Stimulated activated naive B cell treated with anti-CD40 and anti-IgM and Interleukin-4, amounts not matched to agents 10 μg/mL and 1 μg/mL and 100 μg/mL, for 72 hours (primary cell): ENCODE measurements at regions not wholly inside any gene's neighbourhood (a gene's known extent, or its start where the extent isn't known, plus 50 kb on each side); places are given as distances from the start of the nearest gene placed in this dataset.
"Not testable (repeated sequence)": the region's sequence is repeated elsewhere in the genome, so short reads cannot be mapped to it uniquely, and the experiment has no call there.

Experiments used
- ATAC-seq, 2 donors: fragments of 150-1000 bp; cut with Tn5 transposase; replicated peaks; 2 replicates each; pipeline ENCODE4 v1.10.0; 2021; ENCODE audit warnings: moderate library complexity in 1 of 2
- DNase-seq: peaks from one replicate; pipeline ENCODE4 v3.0.0; 2021
- H3K27ac Mint-ChIP-seq: one replicate; pipeline ENCODE4 v1.8.0; 2022; ENCODE audit warnings: mild to moderate bottlenecking, mixed read lengths
- H3K27me3 Mint-ChIP-seq, 2 donors: one replicate each; pipeline ENCODE4 v1.8.0; 2022; ENCODE audit warnings: mixed read lengths in 2 of 2
- H3K36me3 Mint-ChIP-seq, 2 donors: one replicate each; pipeline ENCODE4 v1.8.0; 2022; ENCODE audit warnings: mixed read lengths in 2 of 2, mild to moderate bottlenecking in 1 of 2
- H3K4me1 Mint-ChIP-seq, 2 donors: one replicate each; pipeline ENCODE4 v1.8.0; 2022; ENCODE audit warnings: mixed read lengths in 2 of 2, mild to moderate bottlenecking in 1 of 2
- H3K4me3 Mint-ChIP-seq, 2 donors: one replicate each; pipeline ENCODE4 v1.8.0; 2022; ENCODE audit warnings: mild to moderate bottlenecking in 2 of 2, mixed read lengths in 2 of 2, moderate library complexity in 1 of 2
- H3K9me3 Mint-ChIP-seq, 2 donors: one replicate each; pipeline ENCODE4 v1.8.0; 2022; ENCODE audit warnings: mixed read lengths in 2 of 2, mild to moderate bottlenecking in 1 of 2

GRCh38 chr5:90073026-90073570 is 336.5 kb downstream of the CETN3 start:
- not testable (repeated sequence) for H3K4me3 Mint-ChIP-seq, ATAC-seq, H3K36me3 Mint-ChIP-seq, H3K27ac Mint-ChIP-seq, H3K9me3 Mint-ChIP-seq, DNase-seq, H3K4me1 Mint-ChIP-seq
- H3K27me3 Mint-ChIP-seq: peaks cover 0 to 12% of the 10 kb centered on the region in 2 donors

- Mint-ChIP-seq H3K9me3 (peaks cover 6% of the 10 kb centered on the region in 2 donors), H3K27ac (no peak overlapping the region), H3K4me3 (no peak overlapping the region), H3K36me3 (peaks cover 0 to 6% of the 10 kb centered on the region in 2 donors), H3K4me1 (no peaks in the 10 kb centered on the region), H3K27me3 (peaks cover 0 to 12% of the 10 kb centered on the region in 2 donors)
- ATAC-seq: no peak
- DNase-seq: no peak
Measured at GRCh38 chr5:90071656-90072055, 337.9 kb downstream of the CETN3 start.

- no peaks in the 10 kb centered on the region for H3K4me1 Mint-ChIP-seq
- no peak for DNase-seq
- H3K36me3 Mint-ChIP-seq: peaks cover 2 to 9% of the 10 kb centered on the region in 2 donors
- H3K9me3 Mint-ChIP-seq: peaks cover 8 to 11% of the 10 kb centered on the region in 2 donors
- ATAC-seq: no peak
- no peak overlapping the region for H3K4me3 Mint-ChIP-seq
- peaks cover 0 to 12% of the 10 kb centered on the region in 2 donors for H3K27me3 Mint-ChIP-seq
- H3K27ac Mint-ChIP-seq: no peak overlapping the region
Measured at GRCh38 chr5:90071066-90071465, 338.5 kb downstream of the CETN3 start.

- Mint-ChIP-seq H3K4me3 (no peak overlapping the region), H3K27ac (no peak overlapping the region), H3K27me3 (no peaks in the 10 kb centered on the region), H3K9me3 (peaks cover 2 to 7% of the 10 kb centered on the region in 2 donors), H3K4me1 (no peaks in the 10 kb centered on the region), H3K36me3 (peaks cover 3 to 5% of the 10 kb centered on the region in 2 donors)
- DNase-seq: no peak
- ATAC-seq: no peak
Measured at GRCh38 chr5:90066920-90067319, 342.6 kb downstream of the CETN3 start.

- Mint-ChIP-seq H3K9me3 (peaks cover 0 to 3% of the 10 kb centered on the region in 2 donors), H3K27me3 (no peaks in the 10 kb centered on the region), H3K36me3 (no peaks in the 10 kb centered on the region), H3K27ac (no peak overlapping the region), H3K4me3 (no peak overlapping the region), H3K4me1 (no peaks in the 10 kb centered on the region)
- DNase-seq (no peak), ATAC-seq (no peak)
Measured at GRCh38 chr5:90056911-90057705, 352.4 kb downstream of the CETN3 start.

- H3K9me3 Mint-ChIP-seq: peaks cover 0 to 3% of the 10 kb centered on the region in 2 donors
- no peak overlapping the region for H3K27ac Mint-ChIP-seq
- DNase-seq: no peak
- ATAC-seq: no peak
- no peaks in the 10 kb centered on the region for H3K27me3 Mint-ChIP-seq
- H3K36me3 Mint-ChIP-seq: no peaks in the 10 kb centered on the region
- no peaks in the 10 kb centered on the region for H3K4me1 Mint-ChIP-seq
- no peak overlapping the region for H3K4me3 Mint-ChIP-seq
Measured at GRCh38 chr5:90055831-90056328, 353.7 kb downstream of the CETN3 start.

- Mint-ChIP-seq H3K4me3 (no peak overlapping the region), H3K27ac (no peak overlapping the region), H3K36me3 (no peaks in the 10 kb centered on the region), H3K4me1 (no peaks in the 10 kb centered on the region), H3K27me3 (no peaks in the 10 kb centered on the region), H3K9me3 (peaks cover 0 to 3% of the 10 kb centered on the region in 2 donors)
- ATAC-seq (no peak), DNase-seq (no peak)
Measured at GRCh38 chr5:90054612-90055011, 354.9 kb downstream of the CETN3 start.

GRCh38 chr5:90051756-90052155 is 357.8 kb downstream of the CETN3 start:
- DNase-seq: no peak
- H3K27me3 Mint-ChIP-seq: no peaks in the 10 kb centered on the region
- H3K36me3 Mint-ChIP-seq: peaks cover 0 to 3% of the 10 kb centered on the region in 2 donors
- no peaks in the 10 kb centered on the region for H3K4me1 Mint-ChIP-seq
- peaks cover 2 to 3% of the 10 kb centered on the region in 2 donors for H3K9me3 Mint-ChIP-seq
- no peak overlapping the region for H3K27ac Mint-ChIP-seq
- no peak for ATAC-seq
- no peak overlapping the region for H3K4me3 Mint-ChIP-seq

- Mint-ChIP-seq H3K4me3 (no peak overlapping the region), H3K4me1 (no peaks in the 10 kb centered on the region), H3K9me3 (peaks cover 4% of the 10 kb centered on the region in 2 donors), H3K36me3 (peaks cover 0 to 3% of the 10 kb centered on the region in 2 donors), H3K27ac (no peak overlapping the region), H3K27me3 (no peaks in the 10 kb centered on the region)
- no peak for ATAC-seq
- no peak for DNase-seq
Measured at GRCh38 chr5:90050103-90050502, 359.5 kb downstream of the CETN3 start.

- Mint-ChIP-seq H3K9me3 (peaks cover 7 to 12% of the 10 kb centered on the region in 2 donors), H3K4me3 (no peak overlapping the region), H3K36me3 (peaks cover 4 to 7% of the 10 kb centered on the region in 2 donors), H3K4me1 (no peaks in the 10 kb centered on the region), H3K27ac (no peak overlapping the region), H3K27me3 (peaks cover 5 to 8% of the 10 kb centered on the region in 2 donors)
- ATAC-seq (no peak), DNase-seq (no peak)
Measured at GRCh38 chr5:90047113-90047512, 362.4 kb downstream of the CETN3 start.

- not testable (repeated sequence) for H3K27me3 Mint-ChIP-seq, H3K4me3 Mint-ChIP-seq, DNase-seq, ATAC-seq, H3K36me3 Mint-ChIP-seq, H3K27ac Mint-ChIP-seq, H3K4me1 Mint-ChIP-seq
- H3K9me3 Mint-ChIP-seq: peaks cover 3 to 21% of the 10 kb centered on the region in 2 donors
Measured at GRCh38 chr5:90040082-90040481, 369.5 kb downstream of the CETN3 start.

GRCh38 chr5:90037646-90038045 is 371.9 kb downstream of the CETN3 start:
- DNase-seq (no peak), ATAC-seq (no peak)
- no peak overlapping the region for H3K27ac Mint-ChIP-seq
- no peaks in the 10 kb centered on the region for H3K4me1 Mint-ChIP-seq
- H3K4me3 Mint-ChIP-seq: no peak overlapping the region
- H3K36me3 Mint-ChIP-seq: peaks cover 1 to 4% of the 10 kb centered on the region in 2 donors
- peaks cover 11 to 27% of the 10 kb centered on the region in 2 donors for H3K9me3 Mint-ChIP-seq
- H3K27me3 Mint-ChIP-seq: peaks cover 0 to 4% of the 10 kb centered on the region in 2 donors

GRCh38 chr5:90022711-90023053 is 386.9 kb downstream of the CETN3 start:
- Mint-ChIP-seq H3K27me3 (peaks cover 3 to 9% of the 10 kb centered on the region in 2 donors), H3K9me3 (peaks cover 0 to 3% of the 10 kb centered on the region in 2 donors), H3K27ac (no peak overlapping the region), H3K4me1 (peaks cover 8 to 16% of the 10 kb centered on the region in 2 donors), H3K4me3 (no peak overlapping the region), H3K36me3 (no peaks in the 10 kb centered on the region)
- DNase-seq (no peak), ATAC-seq (no peak)

- Mint-ChIP-seq H3K4me3 (no peak overlapping the region), H3K4me1 (peaks cover 8 to 16% of the 10 kb centered on the region in 2 donors), H3K27ac (no peak overlapping the region), H3K36me3 (no peaks in the 10 kb centered on the region), H3K9me3 (peaks cover 0 to 2% of the 10 kb centered on the region in 2 donors), H3K27me3 (peaks cover 0 to 3% of the 10 kb centered on the region in 2 donors)
- DNase-seq: no peak
- ATAC-seq: no peak
Measured at GRCh38 chr5:90022002-90022710, 387.4 kb downstream of the CETN3 start.
